NOMO-1 treated with DMSO at 0.1 percent for 48 hours (cell line): ENCODE measurements at regions not wholly inside any gene's neighbourhood (a gene's known extent, or its start where the extent isn't known, plus 50 kb on each side); places are given as distances from the start of the nearest gene placed in this dataset.

Experiments
- DNase-seq: peaks from one replicate; lab custom pipeline; 2025; ENCODE audit not compliant: unreplicated experiment; lab: John Stamatoyannopoulos, UW

DNA sequence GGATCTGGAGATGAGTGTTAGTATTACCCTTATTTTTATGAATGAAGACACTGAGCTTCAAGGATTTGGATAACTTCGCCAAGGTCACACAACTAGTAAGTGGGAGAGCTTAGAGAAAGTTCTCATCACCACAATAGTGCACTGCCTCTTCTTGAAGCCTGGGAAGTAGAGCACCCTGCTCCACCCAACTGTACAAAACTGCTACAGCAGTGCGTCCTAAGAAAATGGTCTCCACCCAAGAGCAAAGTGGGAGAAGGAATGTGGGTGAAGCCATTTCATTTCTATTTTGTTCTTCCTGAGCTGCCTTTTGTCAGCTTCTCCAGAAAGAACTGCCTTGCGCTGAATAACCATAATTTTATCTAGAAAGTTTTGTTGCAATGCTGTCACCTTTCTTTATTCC is 403.9 kb upstream of the FAT3 start:
- no peak for DNase-seq

- DNase-seq = no peak
Observed at GRCh38 chr11:91819777-91820176, 404.8 kb upstream of the FAT3 start.

DNA sequence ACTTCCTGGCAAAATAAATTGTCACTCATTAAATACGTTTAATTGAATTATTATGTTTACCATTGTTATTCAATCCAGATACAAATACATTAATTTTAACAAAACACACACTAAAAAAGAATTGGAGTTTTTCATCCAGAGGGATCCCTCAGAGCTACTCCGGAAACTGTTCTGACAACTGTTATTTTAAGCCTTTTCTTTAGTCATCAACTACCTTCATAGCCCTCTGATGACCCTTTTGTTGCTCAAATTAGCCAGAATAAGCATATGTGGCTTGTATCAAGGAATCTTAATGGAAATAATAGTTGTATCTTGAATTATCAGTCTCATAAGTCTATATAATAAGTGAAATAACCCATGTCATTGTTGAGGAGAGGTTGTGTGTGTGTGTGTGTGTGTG is 405.4 kb upstream of the FAT3 start:
- DNase-seq = no peak

GRCh38 chr11:91817996-91818395 is 406.6 kb upstream of the FAT3 start:
- DNase-seq = no peak

DNA sequence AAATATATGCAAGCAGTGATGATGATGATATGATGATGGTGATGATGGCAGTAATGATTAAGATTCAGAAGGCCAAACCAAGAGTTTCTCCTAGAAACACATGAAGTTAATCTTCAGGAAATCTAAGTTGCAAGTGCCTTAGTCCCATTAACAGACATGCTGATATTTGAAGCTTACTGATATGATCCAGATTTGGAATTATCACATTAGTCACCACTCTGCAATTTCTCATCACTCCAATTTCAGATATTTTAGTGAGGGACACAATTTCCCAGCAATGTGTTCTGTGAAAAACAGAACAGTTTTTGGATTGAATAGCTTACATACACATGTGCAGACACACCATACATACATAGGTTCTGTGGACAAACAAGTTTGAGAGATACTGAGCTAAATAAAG is 411.4 kb upstream of the FAT3 start:
- DNase-seq = no peak

DNA sequence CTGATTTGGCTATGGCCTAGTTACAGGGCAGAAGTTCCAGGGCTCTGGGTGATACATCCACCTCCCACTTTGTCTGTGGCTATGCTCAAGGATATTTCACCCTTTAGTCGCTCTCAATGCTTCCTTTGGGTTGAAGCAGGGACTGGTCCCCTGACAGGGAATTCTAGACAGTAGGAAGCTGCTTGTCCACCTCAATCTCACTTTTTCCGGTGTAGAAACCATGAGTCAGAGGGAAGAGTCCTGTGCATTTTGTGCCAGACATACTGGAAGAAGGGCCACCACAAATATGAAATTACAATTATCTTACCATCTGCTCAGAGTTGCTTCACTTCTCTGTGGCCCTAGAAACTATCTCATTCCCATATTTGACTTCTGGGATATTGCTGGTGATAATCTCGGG is 413.7 kb upstream of the FAT3 start:
- no peak for DNase-seq

- no peak for DNase-seq
Observed at GRCh38 chr11:91805293-91805692, 419.3 kb upstream of the FAT3 start.

DNA sequence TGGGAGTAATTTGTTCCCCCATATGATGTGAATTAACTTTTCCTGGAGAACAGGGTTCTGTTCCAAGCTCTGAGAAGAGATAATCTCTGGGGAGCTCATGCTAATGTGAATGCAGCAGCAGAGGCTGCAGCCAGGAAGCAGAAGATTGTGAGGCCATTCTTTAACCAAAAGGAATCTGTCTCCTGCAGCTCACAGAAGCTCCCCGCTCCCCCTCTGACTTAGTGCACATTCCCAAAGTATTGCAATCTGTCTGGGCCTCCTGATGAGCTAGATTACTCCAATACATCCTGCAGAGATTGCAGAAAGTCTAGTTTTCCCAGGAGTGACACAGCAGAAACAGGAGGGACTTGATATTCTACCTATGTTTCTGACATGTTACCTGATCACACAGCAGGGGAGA is 420.6 kb upstream of the FAT3 start:
- no peak for DNase-seq

DNA sequence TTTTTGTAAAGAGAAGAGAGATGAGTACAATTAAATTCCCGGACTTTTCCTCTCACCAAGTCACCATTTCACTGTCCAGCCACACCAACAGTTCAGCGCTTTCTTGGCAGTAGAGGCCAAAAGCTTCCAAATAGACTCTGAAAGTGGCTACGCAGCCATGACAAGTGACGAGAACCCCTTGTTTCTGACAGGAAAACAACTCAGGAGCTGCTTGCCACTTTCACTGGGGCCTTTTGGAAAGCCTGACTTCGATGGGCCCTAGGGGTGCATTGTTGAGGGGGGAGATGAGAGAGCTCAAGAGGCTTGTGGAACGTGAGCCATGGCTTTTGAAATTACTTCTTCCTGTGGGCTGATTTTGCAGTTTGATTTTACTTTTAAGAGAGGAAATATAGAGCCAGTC is 422.1 kb upstream of the FAT3 start:
- DNase-seq = no peak

- DNase-seq = no peak
Observed at GRCh38 chr11:91800208-91800914, 424.3 kb upstream of the FAT3 start.

GRCh38 chr11:91798240-91798639 is 426.4 kb upstream of the FAT3 start:
- DNase-seq = no peak

GRCh38 chr11:91796999-91797398 is 427.6 kb upstream of the FAT3 start:
- no peak for DNase-seq

GRCh38 chr11:91795139-91795887 is 429.3 kb upstream of the FAT3 start:
- no peak for DNase-seq

GRCh38 chr11:91794146-91794545 is 430.5 kb upstream of the FAT3 start:
- DNase-seq = no peak

GRCh38 chr11:91792779-91793262 is 431.8 kb upstream of the FAT3 start:
- DNase-seq = no peak

GRCh38 chr11:91791171-91791468 is 433.5 kb upstream of the FAT3 start:
- no peak for DNase-seq

DNA sequence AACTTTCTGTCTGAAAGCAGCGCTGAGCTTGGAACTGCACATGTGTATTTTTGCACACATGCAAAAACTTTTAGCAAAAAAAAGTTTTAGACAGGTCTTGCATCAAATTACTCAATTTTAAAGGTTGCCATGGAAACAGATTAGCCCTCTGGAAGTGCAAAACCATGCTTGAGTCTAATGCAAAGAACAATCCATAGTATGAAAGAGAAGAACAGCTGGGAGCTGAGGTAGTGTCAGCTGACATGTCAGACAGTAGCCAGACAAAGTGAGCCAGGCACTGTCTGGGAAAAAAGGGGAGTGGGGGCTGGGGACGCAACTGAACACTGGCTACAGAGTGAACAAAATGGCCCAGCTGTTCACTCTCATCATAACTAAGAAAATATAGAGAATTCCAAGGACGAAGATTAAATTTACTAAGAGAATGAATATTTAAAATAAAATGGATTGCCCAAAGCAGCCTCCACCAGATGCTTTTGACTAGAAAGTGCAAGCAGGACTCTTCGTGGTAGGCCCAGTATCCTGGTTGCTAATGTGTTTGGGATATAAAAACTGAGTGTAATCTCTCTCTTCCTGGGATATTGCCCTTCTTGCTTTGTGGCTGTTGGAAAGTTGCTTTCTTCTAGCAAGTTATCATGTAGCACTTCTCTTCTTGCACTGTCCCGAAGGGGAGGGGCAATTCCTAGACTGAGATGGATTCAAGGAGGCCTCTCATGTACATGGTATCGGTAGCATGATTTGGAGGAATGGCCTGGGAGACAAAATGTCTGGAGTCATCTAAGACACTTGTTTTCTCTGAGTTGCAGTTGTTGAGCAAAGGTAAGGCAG is 434.1 kb upstream of the FAT3 start:
- DNase-seq = no peak

- no peak for DNase-seq
Observed at GRCh38 chr11:91788764-91789163, 435.9 kb upstream of the FAT3 start.

DNA sequence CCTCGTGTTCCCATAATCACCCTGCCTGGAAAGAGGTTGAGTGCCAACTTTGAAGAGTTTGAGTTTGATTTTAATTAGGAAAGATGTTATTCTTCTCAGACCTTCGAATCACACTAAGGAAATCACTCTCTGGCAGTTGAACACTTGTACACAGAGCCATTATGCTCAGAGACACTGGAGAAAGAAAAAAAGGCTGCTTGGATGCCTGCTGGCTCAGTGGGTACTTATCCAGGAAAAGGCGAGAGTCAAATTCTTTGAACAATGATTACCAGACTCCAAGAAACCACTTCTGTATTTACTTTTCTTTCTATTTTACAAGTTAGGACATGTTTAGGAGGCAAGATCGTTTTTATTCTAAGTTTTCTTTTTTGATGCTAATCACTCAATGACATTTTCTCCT is 438.5 kb upstream of the FAT3 start:
- DNase-seq = no peak

GRCh38 chr11:91783173-91783572 is 441.4 kb upstream of the FAT3 start:
- DNase-seq = no peak

DNA sequence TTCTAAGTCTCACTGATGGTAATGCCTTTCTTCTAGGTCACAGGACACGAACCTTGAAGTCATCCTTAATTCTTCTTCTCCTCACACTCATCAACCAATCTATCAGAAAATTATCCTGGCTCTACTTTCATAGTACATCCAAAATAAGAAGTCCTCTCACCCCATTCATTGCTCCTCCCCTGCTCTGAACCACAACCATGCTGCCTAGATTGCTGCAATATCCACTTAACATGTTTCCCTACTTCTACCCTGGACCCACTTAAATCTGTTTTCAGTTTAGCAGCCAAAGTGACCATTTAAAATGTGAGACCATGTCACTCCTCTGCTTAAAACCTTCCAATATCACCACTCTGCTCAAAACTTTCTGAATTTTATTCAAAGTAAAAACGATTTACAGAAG is 445.9 kb upstream of the FAT3 start:
- DNase-seq = no peak

- no peak for DNase-seq
Observed at GRCh38 chr11:91776655-91777054, 448.0 kb upstream of the FAT3 start.
